GM23338 (cell line): ENCODE measurements at regions not wholly inside any gene's neighbourhood (a gene's known extent, or its start where the extent isn't known, plus 50 kb on each side); places are given as distances from the start of the nearest gene placed in this dataset.

Experiments used
- ATAC-seq: fragments of 200-7000 bp; cut with Tn5 transposase; 3 replicates; pipeline ENCODE4 v1.9.1; 2020
- DNase-seq: peaks from one replicate; pipeline ENCODE4 v3.0.0-alpha.2; 2015; ENCODE audit warnings: low spot score
- H2AFZ ChIP-seq: fragments of 200-600 bp; sonication (generic); 2 replicates; pipeline ENCODE4 v1.8.0; 2016; ENCODE audit warnings: antibody characterized with exemption, mild to moderate bottlenecking, moderate library complexity
- H3F3A ChIP-seq: fragments of 200-600 bp; sonication (generic); replicated peaks from 2 replicates; pipeline ENCODE4 v1.8.0; 2017; ENCODE audit warnings: antibody characterized with exemption, mixed run types, low read depth
- H3K27ac ChIP-seq: fragments of 200-600 bp; sonication (generic); 2 replicates; pipeline ENCODE4 v1.6.1; 2016; ENCODE audit warnings: low read depth
- H3K27me3 ChIP-seq: fragments of 200-600 bp; sonication (generic); 2 replicates; pipeline ENCODE4 v1.8.0; 2016; ENCODE audit warnings: mild to moderate bottlenecking, mixed run types, moderate library complexity; ENCODE audit not compliant: insufficient read depth
- H3K36me3 ChIP-seq: fragments of 200-600 bp; sonication (generic); 2 replicates; pipeline ENCODE4 v1.8.0; 2016; ENCODE audit warnings: mild to moderate bottlenecking; ENCODE audit not compliant: insufficient read depth
- H3K4me1 ChIP-seq: fragments of 200-600 bp; sonication (generic); 2 replicates; pipeline ENCODE4 v1.8.0; 2016; ENCODE audit warnings: mild to moderate bottlenecking, moderate library complexity; ENCODE audit not compliant: insufficient read depth
- H3K4me2 ChIP-seq: fragments of 200-600 bp; sonication (generic); 2 replicates; pipeline ENCODE4 v1.7.1; 2017; ENCODE audit warnings: mixed run types
- H3K4me3 ChIP-seq: fragments of 200-600 bp; sonication (generic); 2 replicates; pipeline ENCODE4 v1.6.1; 2016; ENCODE audit warnings: mixed run types
- H3K79me2 ChIP-seq: fragments of 200-600 bp; sonication (generic); replicated peaks from 2 replicates; pipeline ENCODE4 v1.8.0; 2017; ENCODE audit warnings: mild to moderate bottlenecking; ENCODE audit not compliant: insufficient read depth
- H3K9me2 ChIP-seq: fragments of 200-600 bp; sonication (generic); 2 replicates; pipeline ENCODE4 v1.8.0; 2017; ENCODE audit not compliant: insufficient read depth
- H4K20me1 ChIP-seq: fragments of 200-600 bp; sonication (generic); replicated peaks from 2 replicates; pipeline ENCODE4 v1.8.0; 2017; ENCODE audit warnings: mild to moderate bottlenecking; ENCODE audit not compliant: insufficient read depth
- H3K27ac Mint-ChIP-seq: 2 replicates; pipeline ENCODE4 v1.8.0; 2020; ENCODE audit warnings: inconsistent platforms, mild to moderate bottlenecking, moderate library complexity, mixed read lengths
- H3K27me3 Mint-ChIP-seq: 3 replicates; pipeline ENCODE4 v1.8.0; 2022; ENCODE audit warnings: low read depth, mild to moderate bottlenecking, moderate library complexity, mixed read lengths, inconsistent platforms; ENCODE audit not compliant: insufficient read depth, poor library complexity
- H3K36me3 Mint-ChIP-seq: 3 replicates; pipeline ENCODE4 v1.8.0; 2021; ENCODE audit warnings: low read depth, mild to moderate bottlenecking, inconsistent platforms, moderate library complexity, mixed read lengths
- H3K4me1 Mint-ChIP-seq: 3 replicates; pipeline ENCODE4 v1.8.0; 2020; ENCODE audit warnings: mild to moderate bottlenecking, inconsistent platforms, mixed read lengths
- H3K4me3 Mint-ChIP-seq: 3 replicates; pipeline ENCODE4 v1.8.0; 2021; ENCODE audit warnings: moderate library complexity, mild to moderate bottlenecking, inconsistent platforms, mixed read lengths
- H3K9me3 Mint-ChIP-seq: 3 replicates; pipeline ENCODE4 v1.8.0; 2020; ENCODE audit warnings: moderate library complexity, mild to moderate bottlenecking, inconsistent platforms, mixed read lengths
- CREB1 ChIP-seq: fragments of 250-450 bp; sonication (Bioruptor Pico); IDR thresholded peaks from 2 replicates; pipeline ENCODE4 v1.5.0; 2020; ENCODE audit warnings: low read depth, mild to moderate bottlenecking, moderate library complexity
- ETS1 ChIP-seq: IDR thresholded peaks from 2 replicates; pipeline ENCODE4 v1.6.1; 2016; ENCODE audit warnings: antibody characterized with exemption
- EZH2 ChIP-seq: fragments of 200-600 bp; sonication (generic); IDR thresholded peaks from one replicate; pipeline ENCODE4 v1.8.0; 2017; ENCODE audit warnings: antibody characterized with exemption, mild to moderate bottlenecking, low read depth; ENCODE audit not compliant: unreplicated experiment
- EZH2phosphoT487 ChIP-seq: fragments of 200-600 bp; sonication (generic); IDR thresholded peaks from one replicate; pipeline ENCODE4 v1.8.1; 2018; ENCODE audit warnings: antibody characterized with exemption; ENCODE audit not compliant: unreplicated experiment
- JUNB ChIP-seq: IDR thresholded peaks from one replicate; pipeline ENCODE4 v1.6.1; 2016; ENCODE audit warnings: antibody characterized with exemption; ENCODE audit not compliant: unreplicated experiment
- NANOG ChIP-seq: IDR thresholded peaks from 2 replicates; pipeline ENCODE4 v1.6.1; 2016; ENCODE audit warnings: antibody characterized with exemption, borderline replicate concordance
- POLR2AphosphoS5 ChIP-seq: IDR thresholded peaks from 2 replicates; pipeline ENCODE4 v1.6.1; 2016; ENCODE audit warnings: antibody characterized with exemption, low read depth
- REST ChIP-seq: IDR thresholded peaks from one replicate; pipeline ENCODE4 v1.6.1; 2018; ENCODE audit warnings: antibody characterized with exemption; ENCODE audit not compliant: unreplicated experiment
- STAT1 ChIP-seq: IDR thresholded peaks from one replicate; pipeline ENCODE4 v1.6.1; 2016; ENCODE audit warnings: antibody characterized with exemption; ENCODE audit not compliant: unreplicated experiment
- ZNF114 ChIP-seq: fragments of 250-450 bp; sonication (Bioruptor Pico); IDR thresholded peaks from 2 replicates; pipeline ENCODE4 v1.5.0; 2020; ENCODE audit warnings: mild to moderate bottlenecking, moderate library complexity
- ZNF331 ChIP-seq: fragments of 250-450 bp; sonication (Bioruptor Pico); IDR thresholded peaks from 2 replicates; pipeline ENCODE4 v1.5.0; 2020; ENCODE audit warnings: low read depth, mild to moderate bottlenecking, moderate library complexity
- ZNF462 ChIP-seq: fragments of 250-450 bp; sonication (Bioruptor Pico); IDR thresholded peaks from 2 replicates; pipeline ENCODE4 v1.5.0; 2020; ENCODE audit warnings: mild to moderate bottlenecking, moderate library complexity

- TF ChIP-seq STAT1 (no peak), NANOG (no peak), ZNF462 (CRISPR knock-in tag) (no peak), EZH2phosphoT487 (no peak), CREB1 (CRISPR knock-in tag) (no peak), POLR2AphosphoS5 (no peak), ZNF331 (CRISPR knock-in tag) (no peak), JUNB (no peak), ETS1 (no peak), ZNF114 (CRISPR knock-in tag) (no peak), EZH2 (no peak), REST (no peak)
- no peaks in the 10 kb centered on the region for H3K27me3 ChIP-seq
- H3K36me3 Mint-ChIP-seq: no peaks in the 10 kb centered on the region
- no peak overlapping the region for H3K4me2 ChIP-seq
- H3K9me3 Mint-ChIP-seq: no peaks in the 10 kb centered on the region
- no peaks in the 10 kb centered on the region for H3K27me3 Mint-ChIP-seq
- no peaks in the 10 kb centered on the region for H3K79me2 ChIP-seq
- H3K36me3 ChIP-seq: no peaks in the 10 kb centered on the region
- 0 out of 2 replicates have a peak, but pooled peaks cover 2% of the 10 kb centered on the region for H3K9me2 ChIP-seq
- ATAC-seq (no peak), DNase-seq (no peak)
- H3K4me1 Mint-ChIP-seq: no peaks in the 10 kb centered on the region
- no peaks in the 10 kb centered on the region for H4K20me1 ChIP-seq
- no peak overlapping the region for H3K27ac Mint-ChIP-seq
- no peak overlapping the region for H2AFZ ChIP-seq
- H3K4me1 ChIP-seq: no peaks in the 10 kb centered on the region
- H3K4me3 Mint-ChIP-seq: no peak overlapping the region
- no peaks in the 10 kb centered on the region for H3F3A ChIP-seq
- no peak overlapping the region for H3K4me3 ChIP-seq
- H3K27ac ChIP-seq: no peak overlapping the region
Observed at GRCh38 chr5:105101577-105101976, 1539.0 kb upstream of the NUDT12 start.
